Naive B cell (primary cell): ENCODE measurements at regions not wholly inside any gene's neighbourhood (a gene's known extent, or its start where the extent isn't known, plus 50 kb on each side); places are given as distances from the start of the nearest gene placed in this dataset.

Source experiments
- ATAC-seq, 2 donors: fragments of 150-1000 bp; cut with Tn5 transposase; 2 replicates each; pipeline ENCODE4 v1.10.0; 2021; ENCODE audit warnings: low read depth in 2 of 2, mild to moderate bottlenecking in 2 of 2, moderate library complexity in 2 of 2
- DNase-seq: peaks from one replicate; pipeline ENCODE4 v3.0.0; 2022
- H3K27ac Mint-ChIP-seq, 6 donors: one replicate each; pipeline ENCODE4 v1.8.0; 2020 to 2022; ENCODE audit warnings: mild to moderate bottlenecking in 6 of 6, mixed read lengths in 6 of 6, moderate library complexity in 5 of 6, inconsistent platforms in 2 of 6
- H3K27me3 Mint-ChIP-seq, 3 donors: one replicate each; pipeline ENCODE4 v1.8.0; 2021 to 2022; ENCODE audit warnings: mixed read lengths in 3 of 3, mild to moderate bottlenecking in 1 of 3
- H3K36me3 Mint-ChIP-seq, 2 donors: one replicate each; pipeline ENCODE4 v1.8.0; 2020 to 2022; ENCODE audit warnings: mixed read lengths in 2 of 2, inconsistent platforms in 1 of 2, mild to moderate bottlenecking in 1 of 2
- H3K4me1 Mint-ChIP-seq, 3 donors: one replicate each; pipeline ENCODE4 v1.8.0; 2020 to 2022; ENCODE audit warnings: mixed read lengths in 3 of 3, inconsistent platforms in 1 of 3, mild to moderate bottlenecking in 1 of 3, moderate library complexity in 1 of 3
- H3K4me3 Mint-ChIP-seq, 8 donors: one replicate each; pipeline ENCODE4 v1.8.0; 2020 to 2022; ENCODE audit warnings: mild to moderate bottlenecking in 8 of 8, mixed read lengths in 8 of 8, moderate library complexity in 8 of 8, inconsistent platforms in 2 of 8
- H3K9me3 Mint-ChIP-seq, 7 donors: one replicate each; pipeline ENCODE4 v1.8.0; 2020 to 2022; ENCODE audit warnings: mixed read lengths in 7 of 7, mild to moderate bottlenecking in 5 of 7, inconsistent platforms in 2 of 7, moderate library complexity in 1 of 7

- H3K4me1 Mint-ChIP-seq = peaks cover 0 to under 1% (median 0%) of the 10 kb centered on the region in 3 donors
- H3K27me3 Mint-ChIP-seq = peaks cover 21 to 48% (median 33%) of the 10 kb centered on the region in 3 donors
- no peak overlapping the region for H3K27ac Mint-ChIP-seq
- DNase-seq = no peak
- no peak overlapping the region for H3K4me3 Mint-ChIP-seq
- H3K36me3 Mint-ChIP-seq = no peaks in the 10 kb centered on the region
- no peaks in the 10 kb centered on the region for H3K9me3 Mint-ChIP-seq
- ATAC-seq = no peak
Measured at GRCh38 chr7:45235905-45236304, 78.3 kb downstream of the RAMP3 start.

GRCh38 chr7:45236666-45237065, 79.1 kb downstream of the RAMP3 start:
- no peak overlapping the region for H3K4me3 Mint-ChIP-seq
- peaks cover 0 to 4% (median 0%) of the 10 kb centered on the region in 3 donors for H3K4me1 Mint-ChIP-seq
- ATAC-seq (no peak), DNase-seq (no peak)
- peaks cover 26 to 51% (median 39%) of the 10 kb centered on the region in 3 donors for H3K27me3 Mint-ChIP-seq
- H3K36me3 Mint-ChIP-seq = no peaks in the 10 kb centered on the region
- no peaks in the 10 kb centered on the region for H3K9me3 Mint-ChIP-seq
- no peak overlapping the region for H3K27ac Mint-ChIP-seq

- H3K4me3 Mint-ChIP-seq = no peak overlapping the region
- no peak overlapping the region for H3K27ac Mint-ChIP-seq
- DNase-seq (no peak), ATAC-seq (no peak)
- H3K4me1 Mint-ChIP-seq = peaks cover 0 to 4% (median 0%) of the 10 kb centered on the region in 3 donors
- no peaks in the 10 kb centered on the region for H3K9me3 Mint-ChIP-seq
- H3K36me3 Mint-ChIP-seq = no peaks in the 10 kb centered on the region
- peaks cover 22 to 42% (median 35%) of the 10 kb centered on the region in 3 donors for H3K27me3 Mint-ChIP-seq
Measured at GRCh38 chr7:45237788-45238461, 80.3 kb downstream of the RAMP3 start.

- DNase-seq = no peak
- Mint-ChIP-seq H3K27me3 (peaks cover 31 to 40% (median 34%) of the 10 kb centered on the region in 3 donors), H3K4me1 (peaks cover 0 to 4% (median 0%) of the 10 kb centered on the region in 3 donors), H3K4me3 (no peak overlapping the region), H3K27ac (no peak overlapping the region), H3K36me3 (no peaks in the 10 kb centered on the region), H3K9me3 (no peaks in the 10 kb centered on the region)
- ATAC-seq = no peak
Measured at GRCh38 chr7:45238806-45239205, 81.2 kb downstream of the RAMP3 start.

GRCh38 chr7:45239486-45239885, 81.9 kb downstream of the RAMP3 start:
- H3K4me3 Mint-ChIP-seq = no peak overlapping the region
- no peak for ATAC-seq
- no peaks in the 10 kb centered on the region for H3K9me3 Mint-ChIP-seq
- peaks cover 31 to 35% (median 34%) of the 10 kb centered on the region in 3 donors for H3K27me3 Mint-ChIP-seq
- H3K27ac Mint-ChIP-seq = peak overlapping the region in 1 of 6 donors; percentile 27
- no peak for DNase-seq
- peaks cover 0 to 4% (median 0%) of the 10 kb centered on the region in 3 donors for H3K4me1 Mint-ChIP-seq
- H3K36me3 Mint-ChIP-seq = no peaks in the 10 kb centered on the region

GRCh38 chr7:45240273-45240771, 82.7 kb downstream of the RAMP3 start:
- Mint-ChIP-seq H3K27me3 (peaks cover 33 to 34% (median 33%) of the 10 kb centered on the region in 3 donors), H3K36me3 (no peaks in the 10 kb centered on the region), H3K4me1 (peaks cover 0 to 4% (median 0%) of the 10 kb centered on the region in 3 donors), H3K27ac (no peak overlapping the region), H3K4me3 (no peak overlapping the region), H3K9me3 (no peaks in the 10 kb centered on the region)
- DNase-seq (no peak), ATAC-seq (no peak)

GRCh38 chr7:45240926-45241325, 83.3 kb downstream of the RAMP3 start:
- peak overlapping the region in 1 of 6 donors; percentile 86 for H3K27ac Mint-ChIP-seq
- H3K9me3 Mint-ChIP-seq = peaks cover 0 to 3% (median 0%) of the 10 kb centered on the region in 7 donors
- DNase-seq (no peak), ATAC-seq (no peak)
- peaks cover 34 to 39% (median 39%) of the 10 kb centered on the region in 3 donors for H3K27me3 Mint-ChIP-seq
- no peak overlapping the region for H3K4me3 Mint-ChIP-seq
- H3K4me1 Mint-ChIP-seq = peaks cover 0 to 4% (median 0%) of the 10 kb centered on the region in 3 donors
- no peaks in the 10 kb centered on the region for H3K36me3 Mint-ChIP-seq

- Mint-ChIP-seq H3K36me3 (peaks cover 0 to under 1% of the 10 kb centered on the region in 2 donors), H3K4me1 (peaks cover 0 to 4% (median 0%) of the 10 kb centered on the region in 3 donors), H3K27me3 (peaks cover 31 to 45% (median 45%) of the 10 kb centered on the region in 3 donors), H3K27ac (no peak overlapping the region), H3K9me3 (peaks cover 0 to 8% (median 0%) of the 10 kb centered on the region in 7 donors), H3K4me3 (no peak overlapping the region)
- DNase-seq (no peak), ATAC-seq (no peak)
Measured at GRCh38 chr7:45241339-45242109, 83.9 kb downstream of the RAMP3 start.

- Mint-ChIP-seq H3K9me3 (peaks cover 0 to 15% (median 3%) of the 10 kb centered on the region in 7 donors), H3K27ac (no peak overlapping the region), H3K4me3 (no peak overlapping the region), H3K36me3 (peaks cover 6 to 8% of the 10 kb centered on the region in 2 donors), H3K4me1 (peaks cover 0 to 4% (median 0%) of the 10 kb centered on the region in 3 donors), H3K27me3 (peaks cover 34 to 53% (median 52%) of the 10 kb centered on the region in 3 donors)
- ATAC-seq = no peak
- no peak for DNase-seq
Measured at GRCh38 chr7:45242261-45242660, 84.7 kb downstream of the RAMP3 start.

GRCh38 chr7:45242698-45243097, 85.1 kb downstream of the RAMP3 start:
- H3K36me3 Mint-ChIP-seq = peaks cover 10% of the 10 kb centered on the region in 2 donors
- no peak for ATAC-seq
- H3K4me3 Mint-ChIP-seq = peak overlapping the region in 1 of 8 donors; percentile 13
- peaks cover 37 to 56% (median 56%) of the 10 kb centered on the region in 3 donors for H3K27me3 Mint-ChIP-seq
- H3K27ac Mint-ChIP-seq = no peak overlapping the region
- DNase-seq = no peak
- H3K4me1 Mint-ChIP-seq = peaks cover 0 to 4% (median 0%) of the 10 kb centered on the region in 3 donors
- peaks cover 0 to 19% (median 5%) of the 10 kb centered on the region in 7 donors for H3K9me3 Mint-ChIP-seq

- H3K4me3 Mint-ChIP-seq = no peak overlapping the region
- no peak for ATAC-seq
- peaks cover 0 to 4% (median 0%) of the 10 kb centered on the region in 3 donors for H3K4me1 Mint-ChIP-seq
- H3K27ac Mint-ChIP-seq = no peak overlapping the region
- H3K27me3 Mint-ChIP-seq = peaks cover 29 to 49% (median 47%) of the 10 kb centered on the region in 3 donors
- DNase-seq = no peak
- H3K9me3 Mint-ChIP-seq = peaks cover 0 to 29% (median 5%) of the 10 kb centered on the region in 7 donors
- peaks cover 10% of the 10 kb centered on the region in 2 donors for H3K36me3 Mint-ChIP-seq
Measured at GRCh38 chr7:45244981-45245380, 87.4 kb downstream of the RAMP3 start.

- Mint-ChIP-seq H3K4me1 (no peaks in the 10 kb centered on the region), H3K9me3 (peaks cover 0 to 29% (median 5%) of the 10 kb centered on the region in 7 donors), H3K4me3 (no peak overlapping the region), H3K36me3 (peaks cover 10% of the 10 kb centered on the region in 2 donors), H3K27ac (no peak overlapping the region), H3K27me3 (peaks cover 24 to 41% (median 40%) of the 10 kb centered on the region in 3 donors)
- ATAC-seq = no peak
- DNase-seq = no peak
Measured at GRCh38 chr7:45246339-45246738, 88.7 kb downstream of the RAMP3 start.

GRCh38 chr7:45252248-45252647, 94.7 kb downstream of the RAMP3 start:
- Mint-ChIP-seq H3K27ac (no peak overlapping the region), H3K36me3 (peaks cover 3 to 4% of the 10 kb centered on the region in 2 donors), H3K4me1 (no peaks in the 10 kb centered on the region), H3K4me3 (no peak overlapping the region), H3K27me3 (peaks cover 29 to 51% (median 36%) of the 10 kb centered on the region in 3 donors), H3K9me3 (peaks cover 1 to 14% (median 3%) of the 10 kb centered on the region in 7 donors)
- ATAC-seq (no peak), DNase-seq (no peak)
